H1 (cell line): ENCODE measurements at regions not wholly inside any gene's neighbourhood (a gene's known extent, or its start where the extent isn't known, plus 50 kb on each side); places are given as distances from the start of the nearest gene placed in this dataset.
"Not testable (repeated sequence)": the region's sequence is repeated elsewhere in the genome, so short reads cannot be mapped to it uniquely, and the experiment has no call there.

Source experiments
- CTCF ChIA-PET: fragments of 300-600 bp; sonication (Branson Sonifier 250); formaldehyde crosslinking; loops from one replicate; lab custom pipeline; 2021; ENCODE audit not compliant: partially characterized antibody; lab: Charles Lee
- POLR2A ChIA-PET: fragments of 300-600 bp; sonication (Branson Sonifier 250); formaldehyde crosslinking; loops from one replicate; lab custom pipeline; 2021; ENCODE audit warnings: inconsistent platforms; ENCODE audit not compliant: partially characterized antibody; lab: Charles Lee
- DNase-seq, 2 experiments: peaks; one replicate each; pipeline versions ENCODE4 v3.0.0 to v3.0.0-alpha.2; 2010 to 2022; ENCODE audit warnings: low spot score in 2 of 2, low read depth in 1 of 2, mixed read lengths in 1 of 2
- FAIRE-seq: peaks from 2 replicates; lab custom pipeline; 2011; peaks lifted over from hg19 to GRCh38; lab: Jason Lieb, UNC
- H2AFZ ChIP-seq: 2 replicates; pipeline ENCODE4 v1.8.1; 2012; ENCODE audit warnings: low read length, inconsistent platforms
- H2AK5ac ChIP-seq: 2 replicates; pipeline ENCODE4 v1.6.1; 2013; ENCODE audit warnings: low read depth, low read length
- H2BK120ac ChIP-seq: replicated peaks from 2 replicates; pipeline ENCODE3; 2013; ENCODE audit warnings: low read depth, low read length, inconsistent platforms
- H2BK12ac ChIP-seq: 2 replicates; pipeline ENCODE4 v1.6.1; 2013; ENCODE audit warnings: low read depth, low read length
- H2BK15ac ChIP-seq: 2 replicates; pipeline ENCODE4 v1.6.1; 2013; ENCODE audit warnings: low read length
- H2BK20ac ChIP-seq: 2 replicates; pipeline ENCODE4 v1.6.1; 2013; ENCODE audit warnings: low read length
- H2BK5ac ChIP-seq: 2 replicates; pipeline ENCODE4 v1.6.1; 2013; ENCODE audit warnings: low read depth, low read length
- H3K14ac ChIP-seq: 2 replicates; pipeline ENCODE4 v1.6.1; 2013; ENCODE audit warnings: inconsistent platforms; ENCODE audit not compliant: insufficient read length
- H3K18ac ChIP-seq: 2 replicates; pipeline ENCODE4 v1.6.1; 2013; ENCODE audit warnings: low read length; ENCODE audit errors: extremely low read depth
- H3K23ac ChIP-seq: 2 replicates; pipeline ENCODE4 v1.6.1; 2013; ENCODE audit warnings: inconsistent platforms; ENCODE audit not compliant: insufficient read length
- H3K23me2 ChIP-seq: 2 replicates; pipeline ENCODE4 v1.6.1; 2013; ENCODE audit warnings: low read depth, low read length
- H3K27ac ChIP-seq: 2 replicates; pipeline ENCODE4 v1.6.1; 2011; ENCODE audit warnings: low read depth, low read length, inconsistent platforms
- H3K27me3 ChIP-seq, 4 experiments: replicated peaks in 1 of 4; 1 replicate in 1 of 4; 2 replicates in 3 of 4; pipeline versions ENCODE4 v1.6.1 to v1.8.1; 2011 to 2013; ENCODE audit warnings: low read length in 3 of 4, mild to moderate bottlenecking in 3 of 4, inconsistent platforms in 2 of 4, mixed read lengths in 2 of 4, moderate library complexity in 1 of 4; ENCODE audit not compliant: control insufficient read depth in 3 of 4, insufficient read depth in 3 of 4; ENCODE audit errors: extremely low read depth in 1 of 4
- H3K36me3 ChIP-seq, 4 experiments: 2 replicates each; pipeline versions ENCODE4 v1.6.1 to v1.8.1; 2011 to 2013; ENCODE audit warnings: mild to moderate bottlenecking in 4 of 4, low read length in 3 of 4, moderate library complexity in 2 of 4, control low read depth in 1 of 4, inconsistent platforms in 1 of 4; ENCODE audit not compliant: insufficient read depth in 4 of 4, control insufficient read depth in 2 of 4
- H3K4ac ChIP-seq: replicated peaks from 2 replicates; pipeline ENCODE3; 2013; ENCODE audit warnings: low read length, low read depth, mixed read lengths, inconsistent platforms; ENCODE audit not compliant: insufficient read length
- H3K4me1 ChIP-seq, 4 experiments: replicated peaks in 1 of 4; 1 replicate in 1 of 4; 2 replicates in 3 of 4; pipeline versions ENCODE4 v1.6.1 to v1.8.1; 2011 to 2013; ENCODE audit warnings: low read length in 3 of 4, inconsistent platforms in 2 of 4, mixed read lengths in 1 of 4; ENCODE audit not compliant: insufficient read depth in 4 of 4, control insufficient read depth in 3 of 4
- H3K4me2 ChIP-seq, 2 experiments: 2 replicates each; pipeline versions ENCODE4 v1.6.1 to v1.8.1; 2011 to 2013; ENCODE audit warnings: low read depth in 2 of 2, low read length in 2 of 2, control low read depth in 1 of 2, inconsistent platforms in 1 of 2, mild to moderate bottlenecking in 1 of 2; ENCODE audit not compliant: insufficient read depth in 1 of 2
- H3K4me3 ChIP-seq, 4 experiments: fragments of 200-600, 300-600 bp in 1 of 4; sonication (generic), shearing (Covaris generic), sonication (Bioruptor Twin) in 1 of 4; 2 replicates each; pipeline versions ENCODE4 v1.5.1 to v1.8.1; 2011 to 2016; ENCODE audit warnings: low read length in 4 of 4, low read depth in 3 of 4, control low read depth in 2 of 4, inconsistent platforms in 2 of 4, mild to moderate bottlenecking in 2 of 4, mixed read lengths in 1 of 4, moderate library complexity in 1 of 4; ENCODE audit not compliant: insufficient read depth in 2 of 4; ENCODE audit errors: extremely low read depth in 1 of 4
- H3K56ac ChIP-seq: replicated peaks from 2 replicates; pipeline ENCODE3; 2013; ENCODE audit warnings: low read depth, mild to moderate bottlenecking, mixed read lengths, low read length, inconsistent platforms; ENCODE audit not compliant: insufficient read length
- H3K79me1 ChIP-seq: 2 replicates; pipeline ENCODE4 v1.6.1; 2013; ENCODE audit warnings: low read depth, low read length, control low read depth
- H3K79me2 ChIP-seq, 2 experiments: 2 replicates each; pipeline versions ENCODE4 v1.6.1 to v1.8.1; 2012 to 2013; ENCODE audit warnings: low read length in 2 of 2, mild to moderate bottlenecking in 2 of 2, inconsistent platforms in 1 of 2; ENCODE audit not compliant: insufficient read depth in 2 of 2, control insufficient read depth in 1 of 2
- H3K9ac ChIP-seq, 4 experiments: replicated peaks in 1 of 4; 1 replicate in 1 of 4; 2 replicates in 3 of 4; pipeline versions ENCODE4 v1.6.1 to v1.8.1; 2011 to 2013; ENCODE audit warnings: low read depth in 3 of 4, low read length in 3 of 4, control low read depth in 2 of 4, mild to moderate bottlenecking in 2 of 4, moderate library complexity in 2 of 4, inconsistent platforms in 1 of 4; ENCODE audit errors: extremely low read depth in 1 of 4
- H3K9me3 ChIP-seq, 2 experiments: 2 replicates each; pipeline versions ENCODE4 v1.6.1 to v1.8.1; 2012 to 2013; ENCODE audit warnings: mild to moderate bottlenecking in 2 of 2, moderate library complexity in 2 of 2, control low read depth in 1 of 2, inconsistent platforms in 1 of 2, low read depth in 1 of 2, low read length in 1 of 2, mixed read lengths in 1 of 2; ENCODE audit not compliant: insufficient read depth in 2 of 2
- H4K20me1 ChIP-seq, 2 experiments: replicated peaks in 1 of 2; 2 replicates each; pipeline versions ENCODE3 to v1.8.1; 2011 to 2013; ENCODE audit warnings: inconsistent platforms in 2 of 2, low read length in 2 of 2, mild to moderate bottlenecking in 1 of 2; ENCODE audit not compliant: insufficient read depth in 2 of 2, control insufficient read depth in 1 of 2
- H4K5ac ChIP-seq: 2 replicates; pipeline ENCODE4 v1.6.1; 2013; ENCODE audit warnings: low read length, low read depth, mixed read lengths, inconsistent platforms; ENCODE audit not compliant: insufficient read length
- H4K8ac ChIP-seq: 2 replicates; pipeline ENCODE4 v1.8.0; 2013; ENCODE audit warnings: mild to moderate bottlenecking, moderate library complexity, low read length, inconsistent platforms; ENCODE audit not compliant: insufficient read depth; ENCODE audit errors: extremely low read depth
- H4K91ac ChIP-seq: replicated peaks from 2 replicates; pipeline ENCODE3; 2013; ENCODE audit warnings: low read length, mixed read lengths, inconsistent platforms; ENCODE audit not compliant: insufficient read length
- WGBS, 2 experiments: shearing (Covaris generic) in 1 of 2; methylation state at CpG; one replicate each; pipeline versions ENCODE4 v1.1.6 to v1.1.7; 2013 to 2015; ENCODE audit warnings: low lambda C conversion rate in 2 of 2, mixed read lengths in 2 of 2, inconsistent platforms in 1 of 2, low coverage in 1 of 2, missing lambda C conversion rate in 1 of 2; ENCODE audit not compliant: insufficient replicate concordance in 2 of 2, insufficient coverage in 1 of 2, insufficient read length in 1 of 2; ENCODE audit errors: extremely low coverage in 1 of 2, missing lambda C conversion rate in 1 of 2; 5-methylcytosine and 5-hydroxymethylcytosine counted together

DNA sequence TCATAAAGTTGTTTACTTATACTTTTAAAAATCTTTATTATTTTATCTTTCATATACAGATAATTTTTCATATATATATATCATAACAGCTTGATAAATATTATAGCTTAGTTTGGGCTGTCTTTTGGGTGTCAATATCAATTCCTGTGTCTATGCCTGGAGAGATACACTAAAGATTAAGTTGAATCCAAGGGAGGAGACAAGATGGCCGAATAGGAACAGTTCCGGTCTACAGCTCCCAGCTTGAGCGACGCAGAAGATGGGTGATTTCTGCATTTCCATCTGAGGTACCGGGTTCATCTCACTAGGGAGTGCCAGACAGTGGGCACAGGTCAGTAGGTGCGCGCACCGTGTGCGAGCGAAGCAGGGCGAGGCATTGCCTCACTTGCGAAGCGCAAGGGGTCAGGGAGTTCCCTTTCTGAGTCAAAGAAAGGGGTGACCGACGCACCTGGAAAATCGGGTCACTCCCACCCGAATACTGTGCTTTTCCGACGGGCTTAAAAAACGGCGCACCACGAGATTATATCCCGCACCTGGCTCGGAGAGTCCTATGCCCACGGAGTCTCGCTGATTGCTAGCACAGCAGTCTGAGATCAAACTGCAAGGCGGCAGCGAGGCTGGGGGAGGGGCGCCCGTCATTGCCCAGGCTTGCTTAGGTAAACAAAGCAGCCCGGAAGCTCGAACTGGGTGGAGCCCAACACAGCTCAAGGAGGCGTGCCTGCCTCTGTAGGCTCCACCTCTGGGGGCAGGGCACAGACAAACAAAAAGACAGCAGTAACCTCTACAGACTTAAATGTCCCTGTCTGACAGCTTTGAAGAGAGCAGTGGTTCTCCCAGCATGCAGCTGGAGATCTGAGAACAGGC is 388.8 kb upstream of the FAR2 start:
- H3K79me2 ChIP-seq, H4K20me1 ChIP-seq, H3K79me1 ChIP-seq, CTCF ChIA-PET, H3K23ac ChIP-seq, H3K9ac ChIP-seq, H4K5ac ChIP-seq, H3K23me2 ChIP-seq, H3K56ac ChIP-seq, H3K4me2 ChIP-seq, H3K4ac ChIP-seq, H2BK15ac ChIP-seq, H3K18ac ChIP-seq, H4K91ac ChIP-seq, H3K14ac ChIP-seq, H3K36me3 ChIP-seq, DNase-seq, H3K4me1 ChIP-seq, H3K27me3 ChIP-seq, H2BK120ac ChIP-seq, POLR2A ChIA-PET, FAIRE-seq, H4K8ac ChIP-seq: not testable (repeated sequence)
- peak overlapping the region; percentile 70; the same call in 1 of the 2 replicates for H3K27ac ChIP-seq
- peak overlapping the region; percentile 94; the same call in 1 of the 2 replicates for H2BK5ac ChIP-seq
- H3K4me3 ChIP-seq, result peak overlapping the region in 1 of 4 experiments; percentile 40; a peak in 1 of 8 replicates
- peaks cover 8 to 11% of the 10 kb centered on the region in 2 experiments for H3K9me3 ChIP-seq
- H2AK5ac ChIP-seq, result 0 out of 2 replicates have a peak overlapping the region, but pooled peaks have one; percentile 53
- H2BK12ac ChIP-seq, result peak overlapping the region; percentile 72; the same call in 1 of the 2 replicates
- H2AFZ ChIP-seq, result 0 out of 2 replicates have a peak overlapping the region, but pooled peaks have one; percentile 53
- WGBS, 2 experiments, result 89% methylated on average over 28 of the region's 33 CpGs; no CpG with 5 or more reads in 1 of the 2 experiments
- H2BK20ac ChIP-seq, result peak overlapping the region; percentile 93
